HepG2 (cell line): ENCODE measurements at regions not wholly inside any gene's neighbourhood (a gene's known extent, or its start where the extent isn't known, plus 50 kb on each side); places are given as distances from the start of the nearest gene placed in this dataset.

Experiments
- IRF2 ChIP-seq: IDR thresholded peaks from 2 replicates; pipeline ENCODE4 v1.6.1; 2018; ENCODE audit warnings: missing genetic modification reagents, missing compliant biosample characterization
- POLR2A ChIP-seq, 2 experiments: IDR thresholded peaks; 2 replicates each; pipeline ENCODE4 v1.6.1; 2011; ENCODE audit warnings: low read depth in 2 of 2, low read length in 2 of 2, mild to moderate bottlenecking in 1 of 2, moderate library complexity in 1 of 2; ENCODE audit not compliant: insufficient read depth in 1 of 2
- SMAD3 ChIP-seq: sonication (generic); formaldehyde crosslinking; IDR thresholded peaks from 2 replicates; pipeline ENCODE4 v1.4.0; 2020; ENCODE audit warnings: missing genetic modification reagents
- SP2 ChIP-seq: sonication (generic); formaldehyde crosslinking; IDR thresholded peaks from 2 replicates; pipeline ENCODE4 v1.5.1; 2020; ENCODE audit warnings: mild to moderate bottlenecking, missing genetic modification reagents
- ZNF646 ChIP-seq: sonication (generic); formaldehyde crosslinking; IDR thresholded peaks from 2 replicates; pipeline ENCODE4 v1.9.0; 2021; ENCODE audit warnings: mild to moderate bottlenecking, missing genetic modification reagents
- ZNF781 ChIP-seq: sonication (generic); formaldehyde crosslinking; IDR thresholded peaks from 2 replicates; pipeline ENCODE4 v1.5.1; 2020; ENCODE audit warnings: borderline replicate concordance, mild to moderate bottlenecking, missing genetic modification reagents; ENCODE audit errors: not compliant biosample characterization
- ZNF788 ChIP-seq: sonication (generic); formaldehyde crosslinking; IDR thresholded peaks from 2 replicates; pipeline ENCODE4 v1.5.0; 2020; ENCODE audit warnings: mild to moderate bottlenecking, missing genetic modification reagents, borderline replicate concordance

GRCh38 chr2:66649006-66649405 is 214.1 kb downstream of the MEIS1 start:
- TF ChIP-seq SP2 (CRISPR knock-in tag) (no peak), IRF2 (CRISPR knock-in tag) (no peak), POLR2A (IDR thresholded peaks at IDR 0.05; ENCODE audit: insufficient read depth in 1 of 2, low read depth in 2 of 2, low read length in 2 of 2) (no peak), ZNF646 (CRISPR knock-in tag) (no peak), SMAD3 (CRISPR knock-in tag) (no peak), ZNF788 (no peak), ZNF781 (no peak)
